Prostate gland (tissue), 2 donors: ENCODE measurements at regions not wholly inside any gene's neighbourhood (a gene's known extent, or its start where the extent isn't known, plus 50 kb on each side); places are given as distances from the start of the nearest gene placed in this dataset.

Experiments used
- DNase-seq: peaks from one replicate; pipeline ENCODE4 v3.0.0-alpha.2; 2019; ENCODE audit warnings: low spot score
- H3K27ac ChIP-seq, 2 donors: fragments of 200-600 bp; sonication (generic); 2 replicates each; pipeline ENCODE4 v1.5.1; 2017 to 2019
- H3K27me3 ChIP-seq: fragments of 200-600 bp; sonication (generic); replicated peaks from 2 replicates; pipeline ENCODE4 v1.5.1; 2019; ENCODE audit not compliant: insufficient read depth
- H3K36me3 ChIP-seq, 2 donors: fragments of 200-600 bp; sonication (generic); 1 replicate in 1 of 2; 2 replicates in 1 of 2; pipeline versions ENCODE4 v1.5.1 to v1.8.1; 2017 to 2019
- H3K4me1 ChIP-seq: fragments of 200-600 bp; sonication (generic); replicated peaks from 2 replicates; pipeline ENCODE4 v1.5.1; 2019
- H3K4me3 ChIP-seq, 2 donors: fragments of 200-600 bp; sonication (generic); 2 replicates each; pipeline ENCODE4 v1.5.1; 2017 to 2019
- H3K9me3 ChIP-seq: fragments of 200-600 bp; sonication (generic); 2 replicates; pipeline ENCODE4 v1.5.1; 2017
- POLR2A ChIP-seq: fragments of 450-650 bp; IDR thresholded peaks from one replicate; pipeline ENCODE4 v1.6.1; 2016; ENCODE audit warnings: antibody characterized with exemption, mild to moderate bottlenecking
- POLR2AphosphoS5 ChIP-seq: sonication (generic); formaldehyde crosslinking; IDR thresholded peaks from one replicate; pipeline ENCODE4 v1.6.1; 2017; ENCODE audit warnings: antibody characterized with exemption
- WGBS: methylation state at CpG from one replicate; pipeline ENCODE4 v1.1.5; 2018; 5-methylcytosine and 5-hydroxymethylcytosine counted together
- intact Hi-C: fragments of 100-400 bp; cut with DNase I; formaldehyde crosslinking; loops from one replicate; pipeline ENCODE4 v1.14.2; 2022
- TF ChIP-seq, protein P1 (sequence below), 4 experiments: fragments of 200-600 bp in 2 of 4; fragments of 450-650 bp in 2 of 4; sonication (generic) in 2 of 4; IDR thresholded peaks; 1 replicate in 3 of 4; 2 replicates in 1 of 4; pipeline ENCODE4 v1.5.1; 2016 to 2019; ENCODE audit warnings: antibody characterized with exemption in 4 of 4, mild to moderate bottlenecking in 2 of 4, moderate library complexity in 2 of 4

DNA sequence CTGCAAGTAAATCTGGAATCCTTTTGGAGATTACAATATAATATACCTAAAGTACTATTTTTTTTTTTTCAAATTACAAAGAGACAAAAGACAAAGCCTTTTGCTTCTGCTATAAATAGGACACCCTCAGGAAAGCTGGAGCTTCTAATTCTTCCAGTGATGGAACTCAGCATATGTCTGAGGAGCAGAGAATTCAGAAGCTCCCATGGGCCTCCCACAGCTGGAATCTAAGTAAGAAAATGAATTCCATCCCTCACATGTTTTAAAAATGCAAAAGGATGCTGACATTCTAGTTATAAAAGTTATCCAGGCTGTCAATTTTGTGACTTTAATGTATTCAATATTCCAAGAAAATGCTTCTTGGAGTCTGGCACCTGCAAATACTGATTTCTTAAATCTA is 571.3 kb upstream of the LRRTM4 start:
- no peaks in the 10 kb centered on the region for H3K9me3 ChIP-seq
- DNase-seq, result no peak
- no peak overlapping the region for H3K27ac ChIP-seq
- no peaks in the 10 kb centered on the region for H3K4me1 ChIP-seq
- H3K36me3 ChIP-seq, result no peaks in the 10 kb centered on the region
- intact Hi-C loops, result no loop called here
- no peaks in the 10 kb centered on the region for H3K27me3 ChIP-seq
- TF ChIP-seq, protein P1, sequence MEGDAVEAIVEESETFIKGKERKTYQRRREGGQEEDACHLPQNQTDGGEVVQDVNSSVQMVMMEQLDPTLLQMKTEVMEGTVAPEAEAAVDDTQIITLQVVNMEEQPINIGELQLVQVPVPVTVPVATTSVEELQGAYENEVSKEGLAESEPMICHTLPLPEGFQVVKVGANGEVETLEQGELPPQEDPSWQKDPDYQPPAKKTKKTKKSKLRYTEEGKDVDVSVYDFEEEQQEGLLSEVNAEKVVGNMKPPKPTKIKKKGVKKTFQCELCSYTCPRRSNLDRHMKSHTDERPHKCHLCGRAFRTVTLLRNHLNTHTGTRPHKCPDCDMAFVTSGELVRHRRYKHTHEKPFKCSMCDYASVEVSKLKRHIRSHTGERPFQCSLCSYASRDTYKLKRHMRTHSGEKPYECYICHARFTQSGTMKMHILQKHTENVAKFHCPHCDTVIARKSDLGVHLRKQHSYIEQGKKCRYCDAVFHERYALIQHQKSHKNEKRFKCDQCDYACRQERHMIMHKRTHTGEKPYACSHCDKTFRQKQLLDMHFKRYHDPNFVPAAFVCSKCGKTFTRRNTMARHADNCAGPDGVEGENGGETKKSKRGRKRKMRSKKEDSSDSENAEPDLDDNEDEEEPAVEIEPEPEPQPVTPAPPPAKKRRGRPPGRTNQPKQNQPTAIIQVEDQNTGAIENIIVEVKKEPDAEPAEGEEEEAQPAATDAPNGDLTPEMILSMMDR (IDR thresholded peaks at IDR 0.05), result no peak
- TF ChIP-seq POLR2AphosphoS5, result no peak
- no peak for TF ChIP-seq POLR2A
- H3K4me3 ChIP-seq, result no peak overlapping the region

DNA sequence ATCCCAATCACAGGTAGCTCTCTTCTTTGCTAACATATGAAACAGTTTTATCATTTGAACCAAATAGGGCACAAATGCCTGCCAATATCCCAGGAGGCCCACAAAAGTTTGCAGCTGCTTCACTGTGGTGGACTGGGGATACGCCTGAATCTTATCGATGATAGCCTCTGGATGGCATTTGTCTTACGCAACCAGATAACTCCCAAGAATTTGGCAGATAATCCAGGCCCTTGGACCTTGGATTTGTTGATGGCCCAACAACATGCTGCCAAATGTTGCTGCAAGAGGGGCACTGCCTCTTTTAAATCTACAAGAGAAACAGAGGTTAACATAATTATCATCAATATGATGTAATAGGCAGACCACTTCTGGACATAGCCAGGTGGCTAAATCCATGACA is 587.1 kb upstream of the LRRTM4 start:
- 83% methylated on average over 3 of the region's 3 CpGs for WGBS
- Histone ChIP-seq H3K27me3 (no peaks in the 10 kb centered on the region), H3K27ac (no peak overlapping the region), H3K36me3 (no peaks in the 10 kb centered on the region), H3K9me3 (no peaks in the 10 kb centered on the region), H3K4me1 (no peaks in the 10 kb centered on the region), H3K4me3 (no peak overlapping the region)
- DNase-seq, result no peak
- TF ChIP-seq POLR2A (no peak), POLR2AphosphoS5 (no peak)
- TF ChIP-seq, protein P1 (IDR thresholded peaks at IDR 0.05), result no peak
- intact Hi-C loops, result no loop called here

DNA sequence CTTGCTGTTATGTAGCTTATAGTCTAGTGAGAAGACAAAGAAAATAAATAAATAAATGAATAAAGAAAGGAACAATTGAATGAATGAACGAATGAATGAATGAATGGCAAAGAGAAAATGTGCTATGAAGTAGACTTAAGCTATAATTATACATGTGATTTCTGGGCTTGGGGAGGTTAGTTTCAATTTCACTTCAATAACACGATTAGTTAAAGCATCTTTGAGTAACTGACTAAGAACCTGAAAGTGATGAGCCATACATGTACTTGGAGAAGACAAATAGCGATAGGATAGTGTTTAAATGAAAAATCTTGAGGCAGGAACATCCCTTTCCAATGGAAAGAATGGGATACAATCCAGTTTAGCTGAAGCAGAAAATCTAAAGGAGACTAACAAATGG is 593.1 kb upstream of the LRRTM4 start:
- TF ChIP-seq POLR2AphosphoS5 (no peak), POLR2A (no peak)
- TF ChIP-seq, protein P1 (IDR thresholded peaks at IDR 0.05), result no peak
- DNase-seq, result no peak
- Histone ChIP-seq H3K9me3 (no peaks in the 10 kb centered on the region), H3K4me3 (no peak overlapping the region), H3K27me3 (no peaks in the 10 kb centered on the region), H3K27ac (no peak overlapping the region), H3K36me3 (no peaks in the 10 kb centered on the region), H3K4me1 (no peaks in the 10 kb centered on the region)
- intact Hi-C loops, result no loop called here
- 96% methylated on average over 3 of the region's 3 CpGs for WGBS

DNA sequence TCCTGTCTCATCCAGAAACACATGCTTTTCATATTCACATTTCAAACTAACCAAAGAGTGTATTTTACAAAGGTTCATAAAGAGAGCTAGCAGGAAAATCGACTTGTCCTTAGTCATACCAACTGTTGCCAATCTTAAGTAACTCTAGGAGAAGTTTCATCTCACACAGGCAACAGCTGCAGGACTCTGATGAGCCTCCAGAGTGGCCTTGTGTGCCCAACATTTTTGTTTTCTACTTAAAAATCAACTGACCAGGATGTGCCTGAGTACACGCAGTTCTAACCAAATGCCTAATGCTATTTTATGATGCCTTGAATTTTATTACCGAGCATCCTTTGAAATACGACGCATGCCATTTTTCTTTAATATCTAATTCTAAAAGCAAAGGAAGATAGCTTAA is 595.9 kb upstream of the LRRTM4 start:
- intact Hi-C loops, result no loop called here
- 70% methylated on average over 5 of the region's 5 CpGs for WGBS
- no peaks in the 10 kb centered on the region for H3K27me3 ChIP-seq
- no peak overlapping the region for H3K27ac ChIP-seq
- H3K9me3 ChIP-seq, result no peaks in the 10 kb centered on the region
- no peaks in the 10 kb centered on the region for H3K36me3 ChIP-seq
- no peaks in the 10 kb centered on the region for H3K4me1 ChIP-seq
- TF ChIP-seq POLR2AphosphoS5, result no peak
- H3K4me3 ChIP-seq, result no peak overlapping the region
- no peak for DNase-seq

DNA sequence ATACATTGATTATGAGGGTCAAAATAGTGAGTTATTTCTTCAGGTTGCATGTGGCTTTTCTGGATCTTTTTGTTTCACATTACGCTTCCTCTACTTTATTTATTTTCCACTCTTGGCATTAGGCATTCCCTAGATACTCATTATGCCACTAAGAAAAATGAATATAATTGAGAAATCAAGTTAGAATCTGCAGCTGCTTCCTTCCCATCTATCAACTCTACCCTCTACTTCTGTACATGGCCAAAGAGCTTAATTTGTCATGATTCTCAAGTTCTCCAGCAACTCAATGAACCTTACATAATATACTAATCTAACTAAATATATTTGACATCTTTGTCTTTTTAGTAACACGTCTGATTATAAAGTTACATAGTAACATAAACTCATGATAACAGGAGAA is 598.1 kb upstream of the LRRTM4 start:
- no peak for TF ChIP-seq POLR2AphosphoS5
- TF ChIP-seq, protein P1 (IDR thresholded peaks at IDR 0.05), result no peak
- TF ChIP-seq POLR2A, result no peak
- intact Hi-C loops, result no loop called here
- H3K27ac ChIP-seq, result no peak overlapping the region
- 77% methylated on average over 2 of the region's 2 CpGs for WGBS
- no peak for DNase-seq
- no peak overlapping the region for H3K4me3 ChIP-seq
- H3K36me3 ChIP-seq, result no peaks in the 10 kb centered on the region
- no peaks in the 10 kb centered on the region for H3K4me1 ChIP-seq
- no peaks in the 10 kb centered on the region for H3K27me3 ChIP-seq
- no peaks in the 10 kb centered on the region for H3K9me3 ChIP-seq
